Trophoblast cell (in vitro differentiated cells and primary cell): ENCODE measurements at regions not wholly inside any gene's neighbourhood (a gene's known extent, or its start where the extent isn't known, plus 50 kb on each side); places are given as distances from the start of the nearest gene placed in this dataset.

ENCODE experiments used
- DNase-seq, 2 donors: peaks; one replicate each; pipeline ENCODE4 v3.0.0-alpha.2; 2016
- H2AFZ ChIP-seq: 2 replicates; pipeline ENCODE4 v1.6.1; 2013; ENCODE audit warnings: low read length, moderate library complexity, mild to moderate bottlenecking; ENCODE audit not compliant: insufficient read depth, poor library complexity
- H2AK5ac ChIP-seq: 2 replicates; pipeline ENCODE4 v1.6.1; 2013; ENCODE audit warnings: mild to moderate bottlenecking, low read length
- H2BK120ac ChIP-seq: 2 replicates; pipeline ENCODE4 v1.6.1; 2013; ENCODE audit warnings: low read length, mild to moderate bottlenecking, moderate library complexity; ENCODE audit not compliant: insufficient read depth, poor library complexity
- H2BK12ac ChIP-seq: 2 replicates; pipeline ENCODE4 v1.6.1; 2013; ENCODE audit warnings: mild to moderate bottlenecking, low read length, moderate library complexity
- H2BK5ac ChIP-seq: 2 replicates; pipeline ENCODE4 v1.6.1; 2013; ENCODE audit warnings: low read length, low read depth, moderate library complexity, mild to moderate bottlenecking; ENCODE audit not compliant: poor library complexity
- H3K14ac ChIP-seq: 2 replicates; pipeline ENCODE4 v1.6.1; 2013; ENCODE audit warnings: mild to moderate bottlenecking, low read length
- H3K18ac ChIP-seq: 2 replicates; pipeline ENCODE4 v1.6.1; 2013; ENCODE audit warnings: mild to moderate bottlenecking, low read length
- H3K23ac ChIP-seq: 2 replicates; pipeline ENCODE4 v1.6.1; 2013; ENCODE audit warnings: low read length
- H3K27ac ChIP-seq: 2 replicates; pipeline ENCODE4 v1.5.1; 2013; ENCODE audit warnings: low read depth, mild to moderate bottlenecking, inconsistent platforms, low read length, moderate library complexity
- H3K27me3 ChIP-seq: 2 replicates; pipeline ENCODE4 v1.6.1; 2013; ENCODE audit warnings: inconsistent platforms, mild to moderate bottlenecking, low read length, moderate library complexity; ENCODE audit not compliant: insufficient read depth
- H3K36me3 ChIP-seq, 2 experiments: 1 replicate in 1 of 2; 2 replicates in 1 of 2; pipeline ENCODE4 v1.6.1; 2013; ENCODE audit warnings: low read length in 2 of 2, mild to moderate bottlenecking in 2 of 2, moderate library complexity in 1 of 2; ENCODE audit not compliant: insufficient read depth in 2 of 2, control insufficient read depth in 1 of 2
- H3K4ac ChIP-seq: 2 replicates; pipeline ENCODE4 v1.6.1; 2013; ENCODE audit warnings: low read depth, mild to moderate bottlenecking, low read length, moderate library complexity
- H3K4me1 ChIP-seq, 2 experiments: 1 replicate in 1 of 2; 2 replicates in 1 of 2; pipeline ENCODE4 v1.6.1; 2013; ENCODE audit warnings: low read length in 2 of 2, mild to moderate bottlenecking in 2 of 2, moderate library complexity in 1 of 2; ENCODE audit not compliant: insufficient read depth in 2 of 2, control insufficient read depth in 1 of 2
- H3K4me2 ChIP-seq: 2 replicates; pipeline ENCODE4 v1.6.1; 2013; ENCODE audit warnings: inconsistent platforms, mild to moderate bottlenecking, low read length, moderate library complexity
- H3K4me3 ChIP-seq: 2 replicates; pipeline ENCODE4 v1.5.1; 2013; ENCODE audit warnings: mild to moderate bottlenecking, low read depth, low read length, inconsistent platforms
- H3K79me1 ChIP-seq: one replicate; pipeline ENCODE4 v1.6.1; 2013; ENCODE audit warnings: low read length
- H3K79me2 ChIP-seq: 2 replicates; pipeline ENCODE4 v1.6.1; 2013; ENCODE audit warnings: low read length, mild to moderate bottlenecking; ENCODE audit not compliant: control insufficient read depth, insufficient read depth, poor library complexity
- H3K9ac ChIP-seq: 2 replicates; pipeline ENCODE4 v1.6.1; 2013; ENCODE audit warnings: mild to moderate bottlenecking, low read length
- H3K9me3 ChIP-seq: 2 replicates; pipeline ENCODE4 v1.6.1; 2013; ENCODE audit warnings: low read depth, mild to moderate bottlenecking, control low read depth, inconsistent platforms, low read length; ENCODE audit not compliant: insufficient read depth
- H4K12ac ChIP-seq: 2 replicates; pipeline ENCODE4 v1.6.1; 2013; ENCODE audit warnings: low read depth, mild to moderate bottlenecking, low read length, moderate library complexity
- H4K8ac ChIP-seq: 2 replicates; pipeline ENCODE4 v1.6.1; 2013; ENCODE audit warnings: low read depth, mild to moderate bottlenecking, low read length, moderate library complexity
- H4K91ac ChIP-seq: one replicate; pipeline ENCODE4 v1.6.1; 2013; ENCODE audit warnings: low read depth, mild to moderate bottlenecking, low read length, moderate library complexity
- WGBS: extraction: QIAGEN DNeasy Blood & Tissue Kit; methylation state at CpG from one replicate; pipeline ENCODE4 v1.1.7; 2013; ENCODE audit warnings: missing lambda C conversion rate; ENCODE audit not compliant: insufficient read length, insufficient coverage; ENCODE audit errors: extremely low coverage; 5-methylcytosine and 5-hydroxymethylcytosine counted together

GRCh38 chr1:29454616-29455380 lies 218.5 kb downstream of the PTPRU start:
- no peak overlapping the region for H3K23ac ChIP-seq

DNA sequence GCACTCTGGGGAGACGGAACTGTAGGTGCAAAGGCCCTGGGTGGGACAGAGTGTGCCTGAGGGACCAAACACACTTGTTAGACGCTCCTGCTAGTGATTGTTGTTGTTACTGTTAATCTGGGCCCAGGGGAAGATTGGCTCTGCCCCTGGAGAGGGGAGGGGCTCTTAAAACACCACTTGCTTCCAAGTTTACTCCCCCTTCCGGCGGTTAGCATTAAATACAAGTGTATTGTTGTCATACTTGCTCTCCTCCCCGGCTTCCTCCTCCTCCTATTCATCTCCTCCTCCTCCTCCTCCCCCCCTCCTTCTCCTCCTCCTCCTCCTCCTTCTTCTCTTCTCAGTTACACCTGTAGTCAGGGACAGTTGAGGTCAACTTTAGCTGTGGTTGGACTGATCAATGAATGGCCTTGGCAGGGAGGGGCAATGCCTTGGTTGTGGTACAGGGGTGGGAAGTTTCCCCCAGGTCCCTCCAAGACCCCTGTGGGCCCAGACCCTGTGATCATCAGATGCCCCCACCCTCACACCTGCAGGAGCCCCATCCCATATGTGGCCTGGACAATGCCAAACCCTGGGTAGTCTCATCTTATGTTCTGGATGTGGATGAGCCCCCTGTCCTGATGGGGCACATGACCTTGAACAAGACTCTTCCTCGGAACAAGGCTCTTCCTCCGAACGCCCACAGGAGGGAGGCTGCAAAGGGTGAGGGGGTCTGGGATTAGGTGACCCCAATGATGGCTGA lies 217.3 kb downstream of the PTPRU start:
- H4K91ac ChIP-seq: no peak overlapping the region
- H3K79me2 ChIP-seq: no peaks in the 10 kb centered on the region
- H3K23ac ChIP-seq: no peak overlapping the region
- H3K4me3 ChIP-seq: no peak overlapping the region
- no peak overlapping the region for H4K8ac ChIP-seq
- no CpG with 5 or more reads among the region's 8 CpGs for WGBS
- H2BK120ac ChIP-seq: no peak overlapping the region
- H2AK5ac ChIP-seq: no peak overlapping the region
- H2AFZ ChIP-seq: peak overlapping the region; percentile 64
- H2BK5ac ChIP-seq: no peak overlapping the region
- H3K14ac ChIP-seq: no peak overlapping the region
- peak in 1 of 2 donors; percentile 36 for DNase-seq
- no peak overlapping the region for H3K18ac ChIP-seq
- no peak overlapping the region for H2BK12ac ChIP-seq
- H3K9me3 ChIP-seq: no peaks in the 10 kb centered on the region
- no peaks in the 10 kb centered on the region for H3K79me1 ChIP-seq
- H3K27ac ChIP-seq: no peak overlapping the region
- H3K4ac ChIP-seq: no peak overlapping the region
- no peak overlapping the region for H4K12ac ChIP-seq
- H3K4me2 ChIP-seq: no peak overlapping the region
- H3K9ac ChIP-seq: no peak overlapping the region
- H3K36me3 ChIP-seq: no peaks in the 10 kb centered on the region
- no peaks in the 10 kb centered on the region for H3K27me3 ChIP-seq
- H3K4me1 ChIP-seq: no peaks in the 10 kb centered on the region

More at GRCh38 chr1:29454616-29455380, 218.5 kb downstream of the PTPRU start:
- H3K9me3 ChIP-seq: no peaks in the 10 kb centered on the region
- H3K4me1 ChIP-seq: no peaks in the 10 kb centered on the region
- H3K4ac ChIP-seq: no peak overlapping the region
- H3K9ac ChIP-seq: no peak overlapping the region
- H2BK12ac ChIP-seq: no peak overlapping the region
- H3K4me3 ChIP-seq: no peak overlapping the region
- H2BK120ac ChIP-seq: no peak overlapping the region
- H3K14ac ChIP-seq: no peak overlapping the region
- no peak overlapping the region for H4K91ac ChIP-seq
- no peak overlapping the region for H3K4me2 ChIP-seq
- no peak for DNase-seq
- H4K8ac ChIP-seq: no peak overlapping the region
- no peaks in the 10 kb centered on the region for H3K36me3 ChIP-seq
- H3K27me3 ChIP-seq: no peaks in the 10 kb centered on the region
- no peak overlapping the region for H2BK5ac ChIP-seq
- no peak overlapping the region for H2AK5ac ChIP-seq
- H2AFZ ChIP-seq: no peak overlapping the region
- no peaks in the 10 kb centered on the region for H3K79me2 ChIP-seq
- H3K79me1 ChIP-seq: no peaks in the 10 kb centered on the region
- H3K18ac ChIP-seq: no peak overlapping the region
- no peak overlapping the region for H4K12ac ChIP-seq
- H3K27ac ChIP-seq: no peak overlapping the region
- WGBS: no CpG with 5 or more reads among the region's 13 CpGs

DNA sequence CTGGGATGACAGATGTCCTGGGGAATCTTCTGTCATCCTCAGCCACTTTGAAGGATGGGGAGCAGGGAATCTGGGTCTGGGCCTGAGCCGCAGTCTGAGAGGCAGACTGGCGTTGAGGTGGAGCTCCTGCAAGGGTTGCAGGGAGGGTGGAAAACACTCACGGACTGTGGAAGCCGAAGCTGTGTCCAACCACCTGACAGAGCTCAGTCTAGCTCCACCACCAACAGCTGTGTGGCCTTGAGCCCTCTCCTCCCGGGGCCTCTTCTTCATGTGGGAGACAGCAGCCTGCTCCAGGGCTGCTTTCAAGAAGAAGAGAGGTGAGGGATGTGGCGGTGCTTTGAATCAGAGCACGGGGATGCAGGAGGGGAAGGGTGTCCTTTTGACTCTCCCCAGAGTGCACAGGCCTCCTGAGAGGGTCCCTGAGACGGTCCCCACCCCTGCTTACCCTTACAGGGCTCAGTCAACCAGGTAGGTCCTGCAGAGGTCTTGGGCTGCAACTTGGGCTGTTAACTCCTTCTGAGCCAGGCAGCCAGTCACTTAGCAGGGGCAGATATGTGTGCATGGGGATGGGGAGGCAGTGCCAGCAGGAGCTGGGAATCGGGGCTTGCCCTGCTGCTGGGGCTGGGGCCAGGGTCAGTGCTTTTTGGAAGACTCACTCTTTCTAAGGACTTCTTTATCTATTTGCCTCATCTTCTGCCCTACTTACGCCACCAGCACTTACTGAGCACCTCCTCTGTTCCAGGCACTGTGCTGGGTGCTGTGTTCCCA lies 216.3 kb downstream of the PTPRU start:
- Histone ChIP-seq H3K14ac (no peak overlapping the region), H2AFZ (no peak overlapping the region), H4K8ac (no peak overlapping the region), H3K79me1 (no peaks in the 10 kb centered on the region), H3K27me3 (no peaks in the 10 kb centered on the region), H3K4me1 (no peaks in the 10 kb centered on the region), H3K4me3 (no peak overlapping the region), H2BK5ac (no peak overlapping the region), H3K23ac (no peak overlapping the region), H3K36me3 (no peaks in the 10 kb centered on the region), H3K79me2 (no peaks in the 10 kb centered on the region), H2AK5ac (no peak overlapping the region), H3K4ac (no peak overlapping the region), H3K4me2 (no peak overlapping the region), H4K12ac (no peak overlapping the region), H2BK12ac (no peak overlapping the region), H3K9me3 (no peaks in the 10 kb centered on the region), H4K91ac (no peak overlapping the region), H3K27ac (no peak overlapping the region), H2BK120ac (no peak overlapping the region), H3K18ac (no peak overlapping the region), H3K9ac (no peak overlapping the region)
- WGBS: no CpG with 5 or more reads among the region's 10 CpGs
- DNase-seq: no peak

DNA sequence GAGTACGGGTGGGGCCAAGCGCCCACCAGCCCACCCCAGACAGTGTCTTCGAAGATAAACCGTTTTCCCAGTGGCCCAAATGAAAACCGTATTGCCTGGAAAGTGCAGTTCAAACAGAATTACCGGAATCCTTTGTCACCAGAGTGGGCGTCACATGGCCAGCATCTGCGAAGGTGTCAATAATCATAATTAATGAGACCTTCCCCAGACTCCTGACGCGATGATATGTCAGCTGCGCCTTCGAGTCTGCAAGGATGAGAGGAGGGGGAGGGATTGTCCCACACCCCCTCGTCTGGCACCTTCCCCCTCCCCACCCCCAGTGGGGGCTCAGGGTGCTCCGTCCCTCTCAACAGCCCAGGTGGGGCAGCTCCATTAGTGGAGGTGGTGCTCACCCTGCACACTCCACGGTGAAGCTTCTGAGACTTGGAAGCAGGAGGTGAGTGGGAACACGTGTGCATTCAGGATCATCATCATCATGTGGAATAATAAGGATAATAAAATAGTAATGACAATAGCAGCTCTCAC lies 215.1 kb downstream of the PTPRU start:
- H3K79me1 ChIP-seq: no peaks in the 10 kb centered on the region

More for the DNA sequence above, 215.1 kb downstream of the PTPRU start:
- Histone ChIP-seq H3K4me1 (no peaks in the 10 kb centered on the region), H2AFZ (no peak overlapping the region), H4K12ac (no peak overlapping the region), H3K4ac (no peak overlapping the region), H2BK5ac (no peak overlapping the region), H3K4me2 (no peak overlapping the region), H3K27me3 (no peaks in the 10 kb centered on the region), H4K8ac (no peak overlapping the region), H2BK12ac (no peak overlapping the region), H3K27ac (no peak overlapping the region), H3K79me2 (no peaks in the 10 kb centered on the region), H3K14ac (no peak overlapping the region), H3K9ac (no peak overlapping the region), H3K18ac (no peak overlapping the region), H3K23ac (no peak overlapping the region), H3K36me3 (no peaks in the 10 kb centered on the region), H3K4me3 (no peak overlapping the region), H4K91ac (no peak overlapping the region), H2BK120ac (no peak overlapping the region), H2AK5ac (no peak overlapping the region), H3K9me3 (no peaks in the 10 kb centered on the region)
- no CpG with 5 or more reads among the region's 16 CpGs for WGBS
- DNase-seq: no peak
